Activated CD4-positive, alpha-beta T cell treated with anti-CD3 and anti-CD28 coated beads, Interleukin-2, amount 50 U/mL, for 16 hours (primary cell): ENCODE measurements at regions not wholly inside any gene's neighbourhood (a gene's known extent, or its start where the extent isn't known, plus 50 kb on each side); places are given as distances from the start of the nearest gene placed in this dataset.
A peak's percentile ranks its signal among the peaks of the same experiment; 100 is the strongest.
"Not testable (repeated sequence)": the region's sequence is repeated elsewhere in the genome, so short reads cannot be mapped to it uniquely, and the experiment has no call there.

Experiments used
- DNase-seq: peaks from one replicate; pipeline ENCODE4 v3.0.0-alpha.2; 2020

GRCh38 chr21:29396951-29397455 lies 98.3 kb downstream of the BACH1 start:
- no peak for DNase-seq

GRCh38 chr21:29403301-29403700 lies 104.6 kb downstream of the BACH1 start:
- no peak for DNase-seq

GRCh38 chr21:29403922-29404538 lies 105.3 kb downstream of the BACH1 start:
- DNase-seq = no peak

GRCh38 chr21:29405503-29406122 lies 106.9 kb downstream of the BACH1 start:
- DNase-seq = no peak

- DNase-seq = no peak
Measured at GRCh38 chr21:29406385-29406784, 107.7 kb downstream of the BACH1 start.

- DNase-seq = no peak
Measured at GRCh38 chr21:29407571-29407970, 108.8 kb downstream of the BACH1 start.

- no peak for DNase-seq
Measured at GRCh38 chr21:29413683-29414082, 115.0 kb downstream of the BACH1 start.

- no peak for DNase-seq
Measured at GRCh38 chr21:29416268-29416667, 117.5 kb downstream of the BACH1 start.

GRCh38 chr21:29418813-29419212 lies 120.1 kb downstream of the BACH1 start:
- no peak for DNase-seq

- DNase-seq = no peak
Measured at GRCh38 chr21:29419422-29419821, 120.7 kb downstream of the BACH1 start.

- DNase-seq = no peak
Measured at GRCh38 chr21:29423099-29423870, 124.6 kb downstream of the BACH1 start.

- no peak for DNase-seq
Measured at GRCh38 chr21:29424728-29425127, 126.0 kb downstream of the BACH1 start.

- no peak for DNase-seq
Measured at GRCh38 chr21:29429218-29429617, 130.5 kb downstream of the BACH1 start.

- DNase-seq = no peak
Measured at GRCh38 chr21:29430030-29430429, 131.3 kb downstream of the BACH1 start.

- DNase-seq = no peak
Measured at GRCh38 chr21:29430576-29430975, 131.9 kb downstream of the BACH1 start.

- no peak for DNase-seq
Measured at GRCh38 chr21:29431178-29431577, 132.5 kb downstream of the BACH1 start.

GRCh38 chr21:29431680-29432079 lies 133.0 kb downstream of the BACH1 start:
- DNase-seq = no peak

- no peak for DNase-seq
Measured at GRCh38 chr21:29433366-29434059, 134.8 kb downstream of the BACH1 start.

- DNase-seq = peak; percentile 3
Measured at GRCh38 chr21:29434081-29434480, 135.4 kb downstream of the BACH1 start.

GRCh38 chr21:29434982-29435381 lies 136.3 kb downstream of the BACH1 start:
- DNase-seq = not testable (repeated sequence)

- DNase-seq = peak; percentile 6
Measured at GRCh38 chr21:29436143-29436542, 137.4 kb downstream of the BACH1 start.

- DNase-seq = no peak
Measured at GRCh38 chr21:29436650-29437049, 137.9 kb downstream of the BACH1 start.

GRCh38 chr21:29441651-29442050 lies 142.9 kb downstream of the BACH1 start:
- no peak for DNase-seq
